Fibroblast of skin of left biceps (primary cell): ENCODE measurements at regions not wholly inside any gene's neighbourhood (a gene's known extent, or its start where the extent isn't known, plus 50 kb on each side); places are given as distances from the start of the nearest gene placed in this dataset.
"Not testable (repeated sequence)": the region's sequence is repeated elsewhere in the genome, so short reads cannot be mapped to it uniquely, and the experiment has no call there.

Experiments used
- DNase-seq, 2 experiments: peaks; one replicate each; pipeline ENCODE4 v3.0.0-alpha.2; 2013; ENCODE audit warnings: low read depth in 2 of 2

- DNase-seq = peak; percentile 52 to 57
Observed at GRCh38 chr18:10085416-10085815, 171.6 kb downstream of the VAPA start.

DNA sequence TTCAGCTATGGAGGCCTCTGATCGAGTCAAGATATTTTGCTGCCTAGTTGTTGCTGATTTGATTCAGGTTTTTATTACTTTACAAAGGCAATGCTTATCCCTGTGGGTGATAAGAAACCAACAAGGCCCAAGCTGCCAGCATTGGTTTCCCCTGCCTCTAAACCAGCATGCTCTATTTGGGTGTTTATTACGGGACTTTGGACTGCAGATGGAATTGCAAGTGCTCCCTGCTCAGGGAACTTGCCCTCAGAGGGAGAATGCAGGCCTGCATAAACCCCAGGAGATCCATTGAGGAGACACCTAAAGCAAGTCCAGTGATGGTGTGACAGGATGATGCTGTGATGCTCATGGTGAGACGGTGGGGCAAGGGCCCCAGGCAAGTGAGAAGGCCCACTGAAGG is 172.1 kb downstream of the VAPA start:
- no peak for DNase-seq

DNA sequence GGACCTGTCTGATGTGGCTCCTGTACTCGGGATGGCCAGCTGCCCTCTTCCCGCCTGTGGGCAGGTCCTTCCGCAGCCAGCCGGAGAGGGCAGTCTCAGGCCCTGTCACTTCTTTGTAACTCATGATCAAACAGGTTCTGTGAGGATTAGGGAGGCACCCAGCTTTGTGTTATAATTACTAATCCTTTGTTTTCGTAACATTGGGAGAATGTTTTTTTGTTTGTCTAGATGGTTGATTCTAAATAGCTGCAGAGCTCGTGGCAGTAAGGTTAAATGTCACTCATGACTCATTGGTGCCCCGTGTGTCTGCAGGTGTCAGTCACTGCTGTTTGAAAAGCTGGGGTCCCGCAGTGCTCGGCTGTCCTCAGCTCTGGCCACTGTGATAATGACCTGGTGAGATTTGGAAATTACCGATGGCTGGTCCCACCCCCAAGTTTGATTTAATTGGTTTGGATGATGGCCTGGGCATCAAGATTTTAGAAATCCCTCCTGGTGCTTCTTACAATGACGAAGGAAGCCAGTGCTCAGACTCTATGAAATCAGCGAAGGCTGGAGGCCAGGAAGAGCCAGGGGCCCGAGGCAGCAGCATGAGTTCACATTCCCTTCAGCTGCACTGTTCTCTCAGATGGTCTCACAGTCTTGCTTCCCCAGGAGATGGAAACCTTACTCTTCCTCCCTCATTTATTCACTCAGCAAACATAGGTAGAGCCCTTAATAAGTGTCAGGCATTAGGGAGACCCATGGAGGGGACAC is 172.8 kb downstream of the VAPA start:
- no peak for DNase-seq

DNA sequence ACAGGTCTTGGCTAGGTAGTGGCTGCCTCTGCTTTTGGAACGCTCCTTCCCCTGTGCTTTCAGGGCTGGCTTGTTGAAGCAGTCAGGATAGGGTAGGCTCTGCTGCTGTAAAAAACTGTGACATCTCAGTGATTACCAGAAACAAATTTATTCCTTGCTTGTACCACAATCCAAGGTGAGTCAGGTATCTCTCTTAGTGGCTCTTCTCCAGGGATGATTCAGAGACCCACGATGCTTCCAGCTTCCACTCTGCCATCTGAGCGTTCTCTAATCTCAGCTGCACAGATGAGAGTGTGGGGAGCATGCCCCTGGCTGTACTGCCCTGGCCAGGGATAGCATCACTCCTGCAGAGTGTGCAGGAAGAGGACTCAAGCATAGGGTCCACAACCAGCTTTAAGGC is 174.9 kb downstream of the VAPA start:
- no peak for DNase-seq

- DNase-seq = no peak
Observed at GRCh38 chr18:10089881-10090280, 176.1 kb downstream of the VAPA start.

DNA sequence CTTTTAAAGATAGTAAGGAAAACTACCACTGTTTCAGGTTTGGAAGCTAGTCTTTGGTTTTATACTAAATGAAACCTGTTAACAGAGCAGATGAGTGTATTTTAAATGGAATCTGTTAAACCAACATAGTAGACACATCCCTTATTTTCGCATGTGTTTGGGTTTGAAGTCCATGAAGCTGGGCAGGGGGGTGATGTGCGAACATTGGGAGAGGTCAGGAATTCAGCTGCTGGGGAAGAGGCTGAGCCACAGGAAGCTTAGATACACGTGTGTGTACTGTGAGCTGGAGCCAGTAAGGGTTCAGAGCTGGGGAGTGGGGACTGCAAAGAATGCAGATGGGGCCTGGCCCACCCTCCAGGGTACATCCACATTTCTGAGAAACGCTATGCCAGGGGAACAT is 176.9 kb downstream of the VAPA start:
- no peak for DNase-seq

GRCh38 chr18:10093445-10093844 is 179.6 kb downstream of the VAPA start:
- no peak for DNase-seq

GRCh38 chr18:10094154-10094553 is 180.3 kb downstream of the VAPA start:
- no peak for DNase-seq

DNA sequence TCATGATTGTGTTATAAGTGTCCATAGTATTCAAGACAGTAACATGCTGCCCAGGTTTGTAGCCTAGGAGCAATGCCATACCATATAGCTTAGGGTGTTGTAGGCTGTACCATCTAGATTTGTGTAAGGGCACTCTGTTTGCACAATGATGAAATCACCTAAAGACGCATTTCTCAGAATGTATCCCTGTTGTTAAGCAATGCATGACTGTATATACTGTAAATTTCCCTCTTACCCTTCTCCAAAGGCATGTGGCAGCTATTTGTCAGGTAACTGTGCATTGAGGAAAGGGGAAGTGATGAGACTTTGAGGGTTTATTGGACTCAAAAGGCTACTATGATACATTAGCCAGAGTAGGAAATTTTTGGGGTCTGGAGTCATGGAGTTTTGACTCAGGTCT is 180.8 kb downstream of the VAPA start:
- DNase-seq = no peak

DNA sequence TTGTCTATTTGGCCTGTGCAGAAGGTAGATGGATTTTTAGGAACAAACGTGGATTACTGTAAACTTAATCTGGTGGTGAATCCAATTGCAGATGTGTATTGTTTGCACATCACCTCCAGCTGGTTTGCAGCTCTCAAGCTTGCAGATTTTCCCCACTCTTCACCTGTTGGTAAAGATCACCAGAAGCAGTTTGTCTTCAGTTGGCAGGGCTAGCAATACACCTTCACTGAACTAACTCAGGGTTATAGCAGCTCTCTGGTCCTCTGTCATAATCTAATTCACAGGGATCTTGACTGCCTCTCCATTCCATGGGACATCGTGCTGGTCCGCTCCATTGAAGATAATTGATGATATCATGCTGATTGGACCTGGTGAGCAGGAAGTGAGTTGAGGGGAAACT is 181.5 kb downstream of the VAPA start:
- no peak for DNase-seq

GRCh38 chr18:10099539-10100140 is 185.8 kb downstream of the VAPA start:
- peak in 1 of 2 experiments; percentile 25 for DNase-seq

DNA sequence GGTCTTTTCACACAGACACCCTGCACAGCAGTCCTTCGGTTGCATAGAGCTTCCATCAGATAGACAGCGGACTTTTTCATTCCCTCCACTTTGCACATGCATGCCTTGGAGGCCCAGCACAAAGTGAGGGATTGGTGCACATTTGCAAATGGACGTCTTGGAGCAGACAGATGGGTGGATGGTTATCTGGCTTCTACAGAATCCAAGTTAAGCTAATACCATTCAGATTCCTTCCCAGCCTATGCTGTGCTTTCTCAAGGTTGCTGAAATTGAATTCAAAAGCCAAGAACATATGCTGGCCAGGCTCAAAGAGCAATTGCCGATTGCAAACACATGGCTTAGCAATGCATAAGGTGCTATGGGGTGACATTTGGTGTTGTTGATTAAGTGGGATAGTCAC is 186.4 kb downstream of the VAPA start:
- no peak for DNase-seq

- no peak for DNase-seq
Observed at GRCh38 chr18:10100941-10101701, 187.3 kb downstream of the VAPA start.

DNA sequence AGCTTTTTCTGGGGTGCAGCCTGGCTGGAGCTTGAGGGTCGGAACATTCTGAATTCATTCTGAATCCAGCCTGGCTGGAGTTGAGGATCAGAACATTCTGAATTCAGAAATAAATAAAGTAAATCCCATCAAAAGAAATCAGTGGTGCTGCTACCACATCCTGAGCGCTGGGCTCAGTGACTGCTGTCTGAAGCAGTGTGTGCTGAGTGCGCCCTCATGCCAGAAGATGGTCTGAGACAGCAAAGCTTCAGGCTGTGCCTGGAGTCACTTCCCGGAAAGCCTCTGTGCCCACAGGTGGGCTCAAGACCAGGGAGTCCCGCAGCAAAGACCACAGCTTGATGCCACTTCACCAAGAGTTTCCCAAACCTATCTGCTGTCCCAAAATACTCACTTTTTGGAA is 187.9 kb downstream of the VAPA start:
- no peak for DNase-seq

DNA sequence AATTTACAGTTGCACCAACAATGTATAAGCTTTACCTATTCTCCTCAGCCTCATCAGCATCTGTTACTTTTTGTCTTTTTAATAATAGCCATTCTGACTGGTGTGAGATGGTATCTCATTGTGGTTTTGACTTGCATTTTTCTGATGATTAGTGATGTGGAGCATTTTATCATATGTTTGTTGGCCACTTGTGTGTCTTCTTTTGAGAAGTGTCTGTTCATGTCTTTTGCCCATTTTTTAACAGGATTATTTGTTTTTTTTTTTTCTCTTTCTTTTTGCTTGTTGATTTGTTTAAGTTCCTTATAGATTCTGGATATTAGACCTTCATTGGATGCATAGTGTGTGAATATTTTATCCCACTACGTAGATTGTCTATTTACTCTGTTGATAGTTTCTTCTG is 191.3 kb downstream of the VAPA start:
- DNase-seq = not testable (repeated sequence)

DNA sequence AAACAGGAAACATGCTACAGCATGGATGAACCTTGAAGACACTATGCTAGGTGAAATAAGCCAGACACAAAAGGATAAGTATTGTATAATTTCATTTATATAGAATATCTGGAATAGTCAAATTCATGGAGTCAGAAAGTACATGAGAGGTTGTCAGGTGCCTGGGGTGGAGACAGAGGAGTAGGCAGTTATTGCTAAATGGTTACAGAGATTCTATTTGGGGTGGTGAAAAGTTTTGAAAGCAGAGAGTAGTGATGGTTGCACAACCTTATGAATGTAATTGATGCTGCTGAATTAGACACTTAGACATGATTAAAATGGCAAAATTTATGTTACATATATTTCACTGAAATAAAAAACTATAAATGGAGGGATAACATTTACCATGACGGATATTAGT is 197.4 kb downstream of the VAPA start:
- no peak for DNase-seq

GRCh38 chr18:10111944-10112343 is 198.1 kb downstream of the VAPA start:
- no peak for DNase-seq

DNA sequence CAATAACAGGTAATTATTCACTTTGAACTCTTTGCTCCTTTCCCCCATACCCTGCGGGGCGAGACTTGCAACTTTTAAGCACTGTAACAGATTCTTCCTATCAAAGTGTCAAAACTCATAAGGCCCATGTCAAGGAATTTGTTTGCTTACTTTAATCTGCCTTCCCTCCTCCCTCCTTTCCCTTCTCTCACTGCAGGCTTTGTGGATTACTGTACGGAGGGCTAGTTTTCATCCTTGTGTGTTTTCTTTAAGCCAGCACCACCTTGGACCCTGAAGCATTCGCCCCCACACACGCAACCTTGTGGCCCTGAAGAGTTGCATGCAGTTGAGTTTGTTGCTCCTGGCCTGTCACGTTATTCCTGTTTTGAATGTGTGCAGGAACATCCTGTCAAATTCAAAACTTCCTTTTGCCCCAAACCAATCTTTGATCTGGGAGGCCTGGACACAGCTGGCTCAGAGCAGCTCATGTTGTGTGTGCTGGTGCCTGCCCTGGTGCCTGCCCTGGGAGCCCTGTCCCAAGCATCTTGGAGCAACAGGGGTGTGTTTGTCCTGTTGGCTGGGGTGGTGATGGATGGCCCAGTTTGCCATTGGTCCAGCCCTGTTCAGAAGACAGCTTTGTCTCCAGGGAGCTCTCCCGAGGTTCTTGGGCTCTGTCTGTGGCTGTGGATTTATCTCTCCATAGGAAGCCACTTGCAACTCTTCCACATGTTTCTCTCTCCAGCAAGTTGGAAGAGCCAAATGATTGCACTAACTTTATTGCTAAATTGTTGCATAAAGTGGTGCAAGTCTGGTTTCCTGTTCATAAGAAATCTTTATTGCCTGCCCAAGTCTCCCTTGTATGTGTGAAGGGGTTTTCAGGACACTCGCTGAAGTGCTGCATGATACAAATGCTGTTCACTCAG is 199.6 kb downstream of the VAPA start:
- no peak for DNase-seq

- no peak for DNase-seq
Observed at GRCh38 chr18:10114717-10115463, 201.1 kb downstream of the VAPA start.

DNA sequence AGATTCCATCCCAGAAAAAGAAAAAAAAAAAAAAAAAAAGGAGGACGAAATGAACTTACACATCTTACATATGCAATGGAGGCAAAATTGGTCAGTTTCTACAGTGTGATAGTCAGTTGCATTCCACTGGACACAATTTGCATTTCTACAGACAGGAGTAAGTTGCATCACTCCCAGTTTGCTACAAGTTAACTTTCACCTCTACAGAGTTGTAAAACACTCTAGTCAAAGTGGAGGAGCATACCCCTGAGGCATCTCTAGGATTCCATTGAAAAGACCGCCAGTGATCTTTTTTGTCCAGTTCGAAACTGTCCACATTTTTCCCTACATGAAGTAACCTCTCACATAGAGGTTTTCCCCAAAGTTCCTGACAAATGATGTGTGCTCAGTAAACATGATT is 202.8 kb downstream of the VAPA start:
- DNase-seq = no peak

- DNase-seq = no peak
Observed at GRCh38 chr18:10119528-10119927, 205.7 kb downstream of the VAPA start.
